ENCODE measurements at regions not wholly inside any gene's neighbourhood (a gene's known extent, or its start where the extent isn't known, plus 50 kb on each side); places are given as distances from the start of the nearest gene placed in this dataset.

GRCh38 chr3:173238091-173238490 is 97.1 kb upstream of the SPATA16 start (continued):
- TF ChIP-seq, protein P1, sequence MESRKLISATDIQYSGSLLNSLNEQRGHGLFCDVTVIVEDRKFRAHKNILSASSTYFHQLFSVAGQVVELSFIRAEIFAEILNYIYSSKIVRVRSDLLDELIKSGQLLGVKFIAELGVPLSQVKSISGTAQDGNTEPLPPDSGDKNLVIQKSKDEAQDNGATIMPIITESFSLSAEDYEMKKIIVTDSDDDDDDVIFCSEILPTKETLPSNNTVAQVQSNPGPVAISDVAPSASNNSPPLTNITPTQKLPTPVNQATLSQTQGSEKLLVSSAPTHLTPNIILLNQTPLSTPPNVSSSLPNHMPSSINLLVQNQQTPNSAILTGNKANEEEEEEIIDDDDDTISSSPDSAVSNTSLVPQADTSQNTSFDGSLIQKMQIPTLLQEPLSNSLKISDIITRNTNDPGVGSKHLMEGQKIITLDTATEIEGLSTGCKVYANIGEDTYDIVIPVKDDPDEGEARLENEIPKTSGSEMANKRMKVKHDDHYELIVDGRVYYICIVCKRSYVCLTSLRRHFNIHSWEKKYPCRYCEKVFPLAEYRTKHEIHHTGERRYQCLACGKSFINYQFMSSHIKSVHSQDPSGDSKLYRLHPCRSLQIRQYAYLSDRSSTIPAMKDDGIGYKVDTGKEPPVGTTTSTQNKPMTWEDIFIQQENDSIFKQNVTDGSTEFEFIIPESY (IDR thresholded peaks at IDR 0.05; ENCODE audit: extremely low read depth, insufficient replicate concordance, low read length) = no peak
- no peak for TF ChIP-seq EGR1 (IDR thresholded peaks at IDR 0.05; ENCODE audit: low read depth)
- TF ChIP-seq, protein P2, sequence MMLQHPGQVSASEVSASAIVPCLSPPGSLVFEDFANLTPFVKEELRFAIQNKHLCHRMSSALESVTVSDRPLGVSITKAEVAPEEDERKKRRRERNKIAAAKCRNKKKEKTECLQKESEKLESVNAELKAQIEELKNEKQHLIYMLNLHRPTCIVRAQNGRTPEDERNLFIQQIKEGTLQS (IDR thresholded peaks at IDR 0.05) = no peak

- POLR2A ChIA-PET = no interaction called here
- intact Hi-C loops (cut with micrococcal nuclease) = no loop called here
- no peak overlapping the region for H3K4me2 ChIP-seq (ENCODE audit: low read length)
- TF ChIP-seq ZFX (IDR thresholded peaks at IDR 0.05) = no peak
- TF ChIP-seq CTCF (IDR thresholded peaks at IDR 0.05 in 2 of 3, conservative IDR thresholded peaks at IDR 0.05 in 1 of 3; ENCODE audit: borderline replicate concordance in 1 of 3, insufficient read depth in 1 of 3, low read depth in 2 of 3, low read length in 2 of 3) = no peak
- no peak for TF ChIP-seq CEBPB (IDR thresholded peaks at IDR 0.05; ENCODE audit: low read depth)
- no peak for TF ChIP-seq EZH2 (IDR thresholded peaks at IDR 0.05)
- no peak for TF ChIP-seq SIN3A (IDR thresholded peaks at IDR 0.05; ENCODE audit: low read depth)
- TF ChIP-seq TCF7L2 (IDR thresholded peaks at IDR 0.05; ENCODE audit: borderline replicate concordance, extremely low read depth, insufficient read depth, insufficient read length) = no peak
- TF ChIP-seq ELF1 (IDR thresholded peaks at IDR 0.05; ENCODE audit: borderline replicate concordance, low read depth) = no peak
- no peak for TF ChIP-seq YY1 (IDR thresholded peaks at IDR 0.05; ENCODE audit: extremely low read depth, insufficient replicate concordance, low read depth, low read length)
- TF ChIP-seq MAX (IDR thresholded peaks at IDR 0.05) = no peak
- TF ChIP-seq POLR2A (IDR thresholded peaks at IDR 0.05; ENCODE audit: borderline replicate concordance, extremely low read depth, insufficient read depth, insufficient read length) = no peak
- TF ChIP-seq, protein P1 (IDR thresholded peaks at IDR 0.05; ENCODE audit: extremely low read depth, insufficient replicate concordance, low read length) = no peak
- TF ChIP-seq SRF (IDR thresholded peaks at IDR 0.05; ENCODE audit: low read depth) = no peak
- TF ChIP-seq REST (IDR thresholded peaks at IDR 0.05; ENCODE audit: low read depth) = no peak
Observed at GRCh38 chr3:173225351-173225750, 84.3 kb upstream of the SPATA16 start.

More at GRCh38 chr3:173225351-173225750, 84.3 kb upstream of the SPATA16 start:
- Histone ChIP-seq H3K27me3 (ENCODE audit: insufficient read depth, low read length) (no peaks in the 10 kb centered on the region), H3K36me3 (ENCODE audit: control insufficient read depth in 1 of 2, insufficient read depth in 2 of 2, low read length in 2 of 2) (no peaks in the 10 kb centered on the region), H3K4me3 (replicated peaks in 1 of 2; ENCODE audit: low read depth in 1 of 2, low read length in 2 of 2) (no peak overlapping the region), H3K79me2 (ENCODE audit: insufficient read depth, low read length) (no peaks in the 10 kb centered on the region), H3K27ac (ENCODE audit: low read depth, low read length) (no peak overlapping the region), H3K4me1 (ENCODE audit: control insufficient read depth in 1 of 2, insufficient read depth in 2 of 2, low read length in 2 of 2) (no peaks in the 10 kb centered on the region), H4K20me1 (ENCODE audit: insufficient read depth) (no peaks in the 10 kb centered on the region), H2AFZ (ENCODE audit: low read depth, low read length, poor library complexity, severe bottlenecking) (no peak overlapping the region), H3K9me3 (ENCODE audit: control insufficient read depth in 1 of 2, insufficient read depth in 1 of 2, low read depth in 1 of 2, low read length in 2 of 2) (no peaks in the 10 kb centered on the region), H3K9me2 (ENCODE audit: insufficient read depth) (no peaks in the 10 kb centered on the region), H3K9ac (ENCODE audit: low read length) (no peak overlapping the region)
- no TSS peak for BruUV-seq (replicated peaks)
- RAD21 ChIA-PET (ENCODE audit: low non-redundant PET in 1 of 2, low total read pairs in 2 of 2, uncharacterized antibody in 2 of 2, unreplicated experiment in 2 of 2) = no interaction called here
- ATAC-seq (no peak), DNase-seq (ENCODE audit: low read depth, low spot score) (no peak)
- CTCF ChIA-PET = no interaction called here
